Skin epidermis (tissue), 12 donors: ENCODE measurements at regions not wholly inside any gene's neighbourhood (a gene's known extent, or its start where the extent isn't known, plus 50 kb on each side); places are given as distances from the start of the nearest gene placed in this dataset.

ENCODE experiments used
- H3K27ac ChIP-seq, 21 experiments: fragments of 200-600 bp; sonication (generic) in 11 of 21; one replicate each; pipeline ENCODE4 v1.5.0; 2020; ENCODE audit warnings: mild to moderate bottlenecking in 3 of 21, inconsistent platforms in 2 of 21, moderate library complexity in 2 of 21
- H3K4me3 ChIP-seq, 7 experiments: fragments of 200-600 bp; sonication (generic) in 2 of 7; one replicate each; pipeline ENCODE4 v1.5.0; 2020; ENCODE audit warnings: inconsistent platforms in 2 of 7, mild to moderate bottlenecking in 2 of 7, moderate library complexity in 1 of 7

- peak overlapping the region in 7 of 21 experiments; percentile 2 to 56 (median 33) for H3K27ac ChIP-seq
- peak overlapping the region in 2 of 7 experiments; percentile 3 to 13 for H3K4me3 ChIP-seq
Measured at GRCh38 chr9:106697750-106698502, 165.0 kb upstream of the ZNF462 start.

- Histone ChIP-seq H3K4me3 (no peak overlapping the region), H3K27ac (no peak overlapping the region)
Measured at GRCh38 chr9:106700676-106701075, 162.3 kb upstream of the ZNF462 start.

- Histone ChIP-seq H3K4me3 (no peak overlapping the region), H3K27ac (no peak overlapping the region)
Measured at GRCh38 chr9:106701611-106702010, 161.4 kb upstream of the ZNF462 start.

- Histone ChIP-seq H3K27ac (no peak overlapping the region), H3K4me3 (no peak overlapping the region)
Measured at GRCh38 chr9:106704056-106704615, 158.8 kb upstream of the ZNF462 start.

- no peak overlapping the region for H3K4me3 ChIP-seq
- no peak overlapping the region for H3K27ac ChIP-seq
Measured at GRCh38 chr9:106707291-106707690, 155.7 kb upstream of the ZNF462 start.

GRCh38 chr9:106707738-106708474 is 155.1 kb upstream of the ZNF462 start:
- Histone ChIP-seq H3K4me3 (no peak overlapping the region), H3K27ac (no peak overlapping the region)

GRCh38 chr9:106708475-106709146 is 154.4 kb upstream of the ZNF462 start:
- no peak overlapping the region for H3K4me3 ChIP-seq
- H3K27ac ChIP-seq = no peak overlapping the region

- H3K27ac ChIP-seq = no peak overlapping the region
- no peak overlapping the region for H3K4me3 ChIP-seq
Measured at GRCh38 chr9:106712279-106712678, 150.7 kb upstream of the ZNF462 start.

GRCh38 chr9:106713206-106713605 is 149.8 kb upstream of the ZNF462 start:
- Histone ChIP-seq H3K4me3 (no peak overlapping the region), H3K27ac (no peak overlapping the region)

GRCh38 chr9:106716820-106717219 is 146.1 kb upstream of the ZNF462 start:
- H3K27ac ChIP-seq = no peak overlapping the region
- no peak overlapping the region for H3K4me3 ChIP-seq

GRCh38 chr9:106717686-106718085 is 145.3 kb upstream of the ZNF462 start:
- Histone ChIP-seq H3K27ac (no peak overlapping the region), H3K4me3 (no peak overlapping the region)

- Histone ChIP-seq H3K27ac (peak overlapping the region in 3 of 21 experiments; percentile 15 to 23 (median 18)), H3K4me3 (no peak overlapping the region)
Measured at GRCh38 chr9:106718936-106719335, 144.0 kb upstream of the ZNF462 start.

- Histone ChIP-seq H3K27ac (no peak overlapping the region), H3K4me3 (no peak overlapping the region)
Measured at GRCh38 chr9:106722051-106722753, 140.8 kb upstream of the ZNF462 start.

- H3K27ac ChIP-seq = no peak overlapping the region
Measured at GRCh38 chr9:106723926-106724325, 139.0 kb upstream of the ZNF462 start.

GRCh38 chr9:106724566-106724965 is 138.4 kb upstream of the ZNF462 start:
- Histone ChIP-seq H3K27ac (no peak overlapping the region), H3K4me3 (no peak overlapping the region)

More at GRCh38 chr9:106723926-106724325, 139.0 kb upstream of the ZNF462 start:
- no peak overlapping the region for H3K4me3 ChIP-seq

GRCh38 chr9:106726070-106726815 is 136.7 kb upstream of the ZNF462 start:
- Histone ChIP-seq H3K27ac (no peak overlapping the region), H3K4me3 (no peak overlapping the region)

GRCh38 chr9:106727969-106728368 is 135.0 kb upstream of the ZNF462 start:
- no peak overlapping the region for H3K27ac ChIP-seq
- H3K4me3 ChIP-seq = no peak overlapping the region

- no peak overlapping the region for H3K27ac ChIP-seq
- H3K4me3 ChIP-seq = no peak overlapping the region
Measured at GRCh38 chr9:106728860-106729259, 134.1 kb upstream of the ZNF462 start.

GRCh38 chr9:106731910-106732309 is 131.1 kb upstream of the ZNF462 start:
- no peak overlapping the region for H3K27ac ChIP-seq
- no peak overlapping the region for H3K4me3 ChIP-seq
